GM19239 (cell line): ENCODE measurements at regions not wholly inside any gene's neighbourhood (a gene's known extent, or its start where the extent isn't known, plus 50 kb on each side); places are given as distances from the start of the nearest gene placed in this dataset.
"Not testable (repeated sequence)": the region's sequence is repeated elsewhere in the genome, so short reads cannot be mapped to it uniquely, and the experiment has no call there.

Experiments
- DNase-seq: peaks from one replicate; pipeline ENCODE4 v3.0.0; 2011; ENCODE audit warnings: low spot score; ENCODE audit not compliant: insufficient read length
- FAIRE-seq: peaks from 2 replicates; lab custom pipeline; 2011; peaks lifted over from hg19 to GRCh38; lab: Jason Lieb, UNC

GRCh38 chr3:86797946-86798345 lies 193.0 kb downstream of the VGLL3 start:
- FAIRE-seq, result no peak

DNA sequence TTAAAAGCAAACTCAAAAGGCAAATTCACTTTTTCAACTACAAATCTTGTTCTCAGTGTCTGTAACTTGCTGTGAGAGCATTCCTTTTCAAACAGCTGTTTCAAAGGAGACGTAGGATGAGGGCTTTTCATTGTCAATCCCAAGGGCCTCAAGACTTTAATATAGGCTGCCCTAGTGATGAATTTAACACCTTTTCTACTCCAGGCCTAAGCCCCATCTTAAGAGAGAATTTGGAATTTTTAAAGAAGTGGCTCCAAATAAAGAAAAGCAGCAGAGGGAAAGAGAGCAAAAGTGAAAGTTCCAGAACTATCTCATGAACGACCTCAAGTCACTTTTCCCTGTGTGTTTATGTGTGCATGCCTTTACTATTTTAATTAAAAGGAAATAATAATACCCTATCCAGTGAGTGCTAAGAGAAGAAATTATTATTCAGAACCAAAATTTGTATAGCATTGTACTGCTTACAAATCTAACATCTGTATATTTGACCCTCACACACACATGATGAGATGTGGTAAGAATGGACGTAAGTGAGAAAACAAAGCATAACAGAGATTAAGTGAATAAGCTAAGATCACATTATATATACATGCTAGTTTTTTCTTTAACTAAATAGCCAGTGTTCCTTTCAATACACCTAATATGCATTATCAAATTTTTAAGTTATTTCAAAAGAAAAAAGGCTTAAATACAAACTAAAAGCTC lies 196.4 kb downstream of the VGLL3 start:
- no peak for DNase-seq
- no peak for FAIRE-seq

More at GRCh38 chr3:86797946-86798345, 193.0 kb downstream of the VGLL3 start:
- DNase-seq, result no peak

GRCh38 chr3:86793786-86794185 lies 197.2 kb downstream of the VGLL3 start:
- DNase-seq, result no peak
- no peak for FAIRE-seq

- FAIRE-seq (no peak), DNase-seq (no peak)
These were observed 198.6 kb downstream of the VGLL3 start for GRCh38 chr3:86792316-86792715.

- DNase-seq (no peak), FAIRE-seq (no peak)
These were observed 199.9 kb downstream of the VGLL3 start for GRCh38 chr3:86790884-86791549.

GRCh38 chr3:86788371-86788770 lies 202.6 kb downstream of the VGLL3 start:
- DNase-seq, result no peak
- no peak for FAIRE-seq

DNA sequence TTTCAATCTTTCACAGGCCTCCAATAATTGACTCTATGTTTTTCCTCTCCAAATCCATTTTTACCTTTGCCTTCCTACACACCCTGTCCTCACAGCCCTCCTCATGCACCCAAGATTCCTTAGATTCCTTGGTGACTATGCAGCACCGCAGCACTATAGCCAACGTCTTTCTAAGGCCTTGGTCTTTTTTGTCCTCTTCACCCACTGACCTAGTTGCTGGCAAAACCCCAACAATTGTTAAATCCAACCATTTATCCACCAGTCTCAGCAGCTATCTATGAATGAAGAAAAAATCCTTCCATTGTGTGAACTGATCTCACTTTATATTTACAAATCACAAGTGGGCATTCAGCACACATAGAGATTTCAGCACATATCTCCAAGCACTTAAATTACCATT lies 203.9 kb downstream of the VGLL3 start:
- DNase-seq, result no peak
- no peak for FAIRE-seq

- no peak for FAIRE-seq
- no peak for DNase-seq
These were observed 205.6 kb downstream of the VGLL3 start for GRCh38 chr3:86785386-86785785.

DNA sequence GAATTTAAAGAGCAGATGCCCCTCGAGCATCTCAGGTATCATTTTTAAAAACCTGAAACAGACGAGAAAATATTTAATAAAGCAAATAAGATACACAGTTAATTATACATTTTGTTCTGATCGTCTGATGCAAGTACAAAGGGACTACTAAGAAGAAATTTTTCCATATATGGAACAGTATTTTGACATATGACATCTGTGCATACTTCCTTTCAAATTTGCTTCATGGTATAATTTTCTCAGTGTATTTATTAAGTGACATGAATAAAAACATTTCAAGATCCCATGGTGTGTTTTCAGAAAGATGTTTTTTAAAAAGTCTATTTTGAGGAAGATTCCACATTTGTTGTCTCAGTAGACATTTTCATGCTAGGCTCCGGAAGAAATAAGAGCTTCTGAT lies 208.1 kb downstream of the VGLL3 start:
- DNase-seq, result no peak
- no peak for FAIRE-seq

GRCh38 chr3:86782286-86782685 lies 208.7 kb downstream of the VGLL3 start:
- DNase-seq, result no peak
- no peak for FAIRE-seq

GRCh38 chr3:86774082-86774691 lies 216.8 kb downstream of the VGLL3 start:
- DNase-seq (no peak), FAIRE-seq (no peak)

- FAIRE-seq (no peak), DNase-seq (no peak)
These were observed 218.2 kb downstream of the VGLL3 start for GRCh38 chr3:86772699-86773098.

GRCh38 chr3:86771741-86772512 lies 219.0 kb downstream of the VGLL3 start:
- DNase-seq (no peak), FAIRE-seq (no peak)

DNA sequence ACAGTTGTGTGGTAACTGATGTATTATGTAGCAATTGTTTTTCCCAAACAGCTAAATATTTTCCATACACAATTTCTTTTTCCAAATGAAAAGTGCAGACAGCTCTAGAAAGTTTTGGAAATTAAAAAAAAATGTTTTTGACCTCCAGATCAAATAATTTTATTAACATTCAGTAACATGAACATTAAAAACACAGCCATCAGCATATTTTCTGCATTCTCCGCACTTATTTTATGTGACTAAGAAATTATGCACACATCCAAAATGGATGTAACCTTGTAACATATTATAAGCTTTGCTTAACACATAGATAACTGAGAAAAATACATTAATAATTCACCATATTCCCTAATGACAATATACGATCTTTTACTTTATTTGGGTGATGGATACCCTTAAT lies 224.6 kb downstream of the VGLL3 start:
- FAIRE-seq (no peak), DNase-seq (no peak)

GRCh38 chr3:86757322-86758179 lies 233.4 kb downstream of the VGLL3 start:
- DNase-seq, FAIRE-seq: not testable (repeated sequence)

DNA sequence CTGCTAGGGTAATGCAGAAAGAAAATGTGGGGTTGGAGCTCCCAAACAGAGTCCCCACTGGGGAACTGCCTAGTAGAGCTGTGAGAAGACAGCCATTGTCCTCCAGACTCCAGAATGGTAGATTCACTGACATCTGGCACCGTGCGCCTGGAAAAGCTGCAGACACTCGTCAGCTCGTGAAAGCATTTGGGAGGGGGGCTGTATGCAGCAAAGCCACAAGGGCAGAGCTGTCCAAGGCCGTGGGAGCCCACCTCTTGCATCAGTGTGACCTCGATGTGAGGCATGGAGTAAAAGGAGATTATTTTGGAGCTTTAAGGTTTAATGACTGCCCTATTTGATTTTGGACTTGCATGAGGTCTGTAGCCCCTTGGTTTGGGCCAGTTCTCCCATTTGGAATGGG lies 242.9 kb downstream of the VGLL3 start:
- no peak for DNase-seq
- FAIRE-seq, result no peak

- DNase-seq (no peak), FAIRE-seq (no peak)
These were observed 246.9 kb downstream of the VGLL3 start for GRCh38 chr3:86744051-86744450.

GRCh38 chr3:86743233-86743632 lies 247.7 kb downstream of the VGLL3 start:
- DNase-seq (no peak), FAIRE-seq (no peak)

GRCh38 chr3:86740751-86741150 lies 250.2 kb downstream of the VGLL3 start:
- FAIRE-seq (no peak), DNase-seq (no peak)

DNA sequence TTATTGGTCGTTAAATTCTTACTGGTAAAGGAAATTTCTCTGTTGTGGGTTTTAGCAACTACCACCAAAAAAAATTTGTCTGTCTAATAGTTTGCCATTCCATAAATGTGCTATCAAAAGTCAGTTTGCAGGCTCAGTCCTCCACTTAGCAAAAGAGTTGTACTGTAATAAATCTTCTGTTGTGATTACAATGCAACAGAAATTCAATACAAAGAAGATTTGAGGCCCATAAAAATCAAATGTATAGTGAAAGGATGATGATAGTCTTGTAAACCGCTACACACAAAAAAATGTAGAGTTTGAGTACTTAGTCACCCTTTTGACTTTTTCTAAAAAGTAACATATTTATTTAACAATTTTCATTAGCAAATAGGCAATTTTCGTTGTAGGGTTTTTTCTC lies 251.7 kb downstream of the VGLL3 start:
- DNase-seq (no peak), FAIRE-seq (no peak)
